NOMO-1 (cell line): ENCODE measurements at regions not wholly inside any gene's neighbourhood (a gene's known extent, or its start where the extent isn't known, plus 50 kb on each side); places are given as distances from the start of the nearest gene placed in this dataset.

Source experiments
- DNase-seq, 2 experiments: peaks; one replicate each; lab custom pipeline; 2025; ENCODE audit not compliant: unreplicated experiment in 2 of 2; lab: John Stamatoyannopoulos, UW

DNA sequence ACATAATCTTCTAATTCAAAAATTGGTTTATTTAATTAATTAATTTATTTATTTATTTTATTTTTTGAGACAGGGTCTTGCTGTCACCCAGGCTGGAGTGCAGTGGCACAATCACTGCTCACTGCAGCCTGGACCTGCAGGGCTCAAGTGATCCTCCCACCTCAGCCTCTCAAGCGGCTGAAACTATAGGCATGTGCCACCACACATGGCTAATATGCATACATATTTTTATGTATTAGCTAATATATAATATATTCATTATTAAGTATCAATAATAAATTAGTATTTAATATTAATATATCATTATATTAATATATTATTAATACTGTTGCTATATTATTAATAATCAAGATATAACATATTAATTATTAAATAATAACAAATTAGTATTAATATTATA lies 406.7 kb downstream of the GPATCH2 start:
- no peak for DNase-seq

DNA sequence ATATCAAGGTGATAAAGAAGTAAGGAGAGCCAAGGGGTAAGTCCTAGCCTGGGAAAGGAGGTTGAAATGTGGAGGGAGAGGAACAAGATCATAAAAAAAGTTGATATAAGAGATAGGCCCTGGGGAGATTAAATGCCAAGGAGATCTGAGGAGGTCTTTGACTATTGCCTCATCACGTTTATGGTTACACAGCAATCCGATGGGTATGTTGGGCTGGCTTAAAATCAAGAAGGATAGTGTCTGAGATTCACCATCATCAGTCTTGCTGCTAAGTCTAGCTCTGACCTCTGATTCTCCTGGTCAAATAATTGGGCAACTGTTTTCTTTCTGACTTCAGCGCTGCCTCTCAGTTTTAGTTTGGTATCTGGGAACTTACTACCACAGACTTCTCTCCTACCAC lies 416.3 kb downstream of the GPATCH2 start:
- DNase-seq = no peak

DNA sequence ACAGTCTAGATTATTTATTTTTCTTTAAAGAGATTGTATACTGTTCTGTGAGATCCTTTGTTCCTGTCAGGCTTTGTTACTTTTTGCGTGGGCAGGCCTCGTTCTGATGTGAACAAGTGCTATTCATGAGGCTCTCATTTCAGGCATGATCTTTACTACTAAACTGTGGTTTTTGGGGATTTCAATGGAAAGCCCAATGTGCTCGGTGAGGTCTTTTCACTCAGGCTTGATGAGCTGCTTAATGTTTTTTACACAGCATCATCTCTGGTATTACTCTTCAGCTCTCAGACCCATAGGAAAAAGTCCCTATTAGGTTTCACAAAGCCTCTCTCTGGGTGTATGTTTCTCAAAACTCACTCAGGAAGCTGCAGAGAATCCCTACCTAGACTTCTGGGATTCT lies 419.4 kb downstream of the GPATCH2 start:
- no peak for DNase-seq

DNA sequence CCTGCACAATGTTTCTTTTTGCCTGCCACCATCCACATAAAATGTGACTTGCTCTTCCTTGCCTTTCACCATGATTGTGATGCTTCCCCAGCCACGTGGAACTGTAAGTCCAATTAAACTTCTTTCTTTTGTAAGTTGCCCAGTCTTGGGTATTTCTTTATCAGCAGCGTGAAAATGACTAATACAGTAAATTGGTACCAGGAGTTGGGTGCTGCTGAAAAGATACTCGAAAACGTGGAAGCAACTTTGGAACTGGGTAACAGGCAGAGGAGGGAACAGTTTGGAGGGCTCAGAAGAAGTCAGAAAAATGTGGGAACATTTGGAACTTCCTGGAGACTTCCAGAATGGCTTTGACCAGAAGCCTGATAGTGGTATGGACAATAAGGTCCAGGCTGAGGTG lies 425.3 kb downstream of the GPATCH2 start:
- no peak for DNase-seq

DNA sequence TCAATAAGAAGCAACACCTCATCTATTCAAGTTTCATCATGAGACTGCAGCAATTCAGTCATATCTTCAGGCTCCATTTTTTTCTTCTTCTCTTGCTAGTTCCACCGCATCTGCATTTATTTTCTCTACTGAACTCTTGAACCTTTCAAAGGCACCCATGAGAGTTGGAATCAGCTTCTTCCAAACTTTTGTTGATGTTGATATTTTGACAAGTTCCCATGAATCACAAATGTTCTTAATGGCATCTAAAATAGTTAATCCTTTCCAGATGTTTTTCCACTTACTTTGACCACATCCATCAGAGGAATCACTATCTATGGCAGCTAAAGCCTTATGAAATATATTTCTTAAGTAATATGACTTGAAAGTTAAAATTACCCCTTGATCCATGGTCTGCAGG lies 434.3 kb downstream of the GPATCH2 start:
- no peak for DNase-seq

DNA sequence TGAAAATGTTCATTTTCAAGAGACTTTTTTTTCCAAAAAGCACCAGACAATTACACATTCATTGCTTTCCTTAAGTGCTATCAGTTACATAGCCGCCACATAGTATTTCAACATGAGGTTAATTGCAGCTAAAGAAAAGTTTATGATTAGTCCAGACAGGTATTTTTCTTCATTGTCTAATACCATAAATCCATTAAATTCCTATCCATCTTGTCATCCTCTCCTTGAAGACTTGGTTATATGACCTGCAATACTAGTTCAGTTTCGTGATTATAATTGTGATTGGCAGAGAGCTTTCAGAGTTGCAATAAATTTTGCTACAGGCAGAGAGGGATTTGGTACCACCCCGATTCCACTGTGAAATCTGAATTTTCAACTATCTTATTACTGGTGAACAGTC lies 437.7 kb downstream of the GPATCH2 start:
- no peak for DNase-seq

DNA sequence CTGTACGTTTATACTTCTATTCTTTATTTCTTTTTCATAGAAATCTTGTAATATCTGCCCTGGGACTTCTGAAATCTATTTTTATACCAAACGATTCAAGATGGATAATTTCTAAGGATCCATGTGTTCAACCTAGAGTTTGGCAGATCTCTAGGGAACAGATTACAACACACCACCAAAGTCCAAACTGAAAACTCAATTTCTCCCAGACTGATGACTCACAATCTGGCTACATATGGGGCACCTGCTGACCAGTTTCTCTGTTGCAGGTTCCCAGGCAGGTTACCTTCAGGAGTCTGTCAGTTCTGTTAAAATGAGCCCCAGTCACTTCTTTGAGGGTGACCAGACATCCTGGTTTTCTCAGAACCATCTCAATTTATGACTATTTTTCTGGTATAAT lies 439.4 kb downstream of the GPATCH2 start:
- no peak for DNase-seq

DNA sequence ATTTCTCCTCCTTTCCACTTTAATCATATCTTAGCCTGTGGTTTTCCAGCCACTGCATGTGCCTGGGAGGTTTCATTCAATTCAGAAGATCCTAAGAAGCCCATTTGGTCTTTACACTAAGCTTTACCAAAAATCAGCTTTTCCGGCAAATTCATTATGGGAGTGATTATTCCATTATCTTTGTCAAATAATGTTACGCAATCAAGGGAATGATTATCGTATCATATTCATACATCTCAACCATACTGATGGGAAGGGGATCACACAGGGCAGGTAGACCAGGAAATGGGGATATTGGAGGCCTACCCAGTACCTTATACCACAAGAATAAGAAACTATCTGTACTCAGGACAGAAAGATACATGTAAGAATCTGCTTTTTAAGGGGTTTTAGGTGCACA lies 440.5 kb downstream of the GPATCH2 start:
- no peak for DNase-seq

DNA sequence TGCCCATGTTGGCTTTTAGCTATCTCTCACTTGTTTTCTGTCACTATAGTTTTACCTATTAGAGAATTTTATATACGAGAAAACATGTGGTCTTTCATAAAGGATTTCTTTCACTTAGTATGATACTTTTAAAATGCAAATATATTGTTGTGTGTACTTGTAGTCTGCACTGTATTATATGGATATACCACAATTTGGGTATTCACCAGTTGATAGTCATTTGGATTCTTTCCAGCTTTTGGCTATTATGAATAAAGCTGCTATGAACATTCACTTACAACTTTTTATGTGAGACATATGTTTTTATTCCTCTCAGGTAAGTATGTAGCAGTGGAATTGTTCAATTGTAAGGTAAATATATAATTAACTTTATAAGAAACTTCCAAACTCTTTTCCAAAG lies 441.5 kb downstream of the GPATCH2 start:
- DNase-seq = no peak

DNA sequence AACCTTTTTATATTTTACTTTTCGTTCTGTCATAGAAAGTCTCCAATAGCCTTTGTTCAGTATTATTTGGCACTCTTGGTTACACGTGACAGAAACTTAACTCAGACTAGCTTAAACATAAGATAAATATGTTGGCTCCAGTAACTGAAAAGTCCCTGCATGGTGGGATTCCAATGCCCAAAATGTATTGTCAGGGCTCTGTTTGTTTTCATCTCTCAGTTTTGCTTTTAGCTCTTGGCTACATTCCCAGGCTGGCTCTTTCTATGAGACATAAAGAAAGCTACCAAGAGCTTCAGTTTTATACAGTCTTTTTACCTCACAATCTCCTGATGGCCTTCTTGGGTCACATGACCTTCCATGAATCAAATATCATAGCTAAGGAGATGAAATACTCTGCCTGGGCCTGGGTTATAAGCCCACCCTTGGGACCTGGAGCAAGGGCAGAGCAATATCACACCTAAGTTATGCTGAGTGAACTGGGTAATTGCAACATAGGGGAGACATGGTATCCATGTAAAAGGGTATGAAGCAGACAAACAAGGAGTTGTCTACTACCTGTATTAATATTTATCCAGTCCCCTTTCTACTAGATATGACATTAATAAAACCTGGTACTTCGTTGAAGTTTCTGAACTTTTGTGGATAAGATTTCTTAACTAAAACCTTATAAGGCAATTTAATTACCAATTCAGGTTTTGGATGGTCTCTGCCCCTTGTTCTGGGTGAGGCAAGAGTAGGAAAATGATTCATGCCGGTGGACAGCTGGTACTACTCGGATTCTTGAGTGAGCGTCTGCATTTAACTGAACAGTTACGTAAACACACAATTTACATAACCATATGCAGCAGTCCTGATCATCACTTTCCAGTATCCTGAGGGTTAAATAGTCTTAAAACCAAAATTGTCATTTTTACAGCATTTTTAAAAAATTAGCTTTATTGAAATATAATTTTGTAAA lies 442.3 kb downstream of the GPATCH2 start:
- DNase-seq = no peak

DNA sequence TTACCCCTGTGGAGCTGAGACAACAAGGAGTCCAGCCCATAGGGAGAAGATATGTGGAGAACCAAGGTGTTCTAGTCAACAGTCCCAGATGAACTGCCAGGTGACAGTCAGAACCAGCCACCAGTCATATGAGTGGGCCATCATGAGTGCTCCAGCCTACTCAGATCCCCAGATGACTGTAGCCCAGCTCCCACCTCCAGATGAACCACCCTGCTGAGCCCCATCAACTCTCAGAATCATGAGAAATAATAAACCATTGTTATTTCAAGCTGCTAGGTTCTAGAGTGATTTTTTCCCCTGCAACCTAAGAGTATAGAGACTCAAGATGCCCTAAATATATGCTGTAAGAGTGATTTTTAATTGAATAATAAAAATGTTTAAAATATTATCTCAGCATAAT lies 444.2 kb downstream of the GPATCH2 start:
- DNase-seq = no peak

DNA sequence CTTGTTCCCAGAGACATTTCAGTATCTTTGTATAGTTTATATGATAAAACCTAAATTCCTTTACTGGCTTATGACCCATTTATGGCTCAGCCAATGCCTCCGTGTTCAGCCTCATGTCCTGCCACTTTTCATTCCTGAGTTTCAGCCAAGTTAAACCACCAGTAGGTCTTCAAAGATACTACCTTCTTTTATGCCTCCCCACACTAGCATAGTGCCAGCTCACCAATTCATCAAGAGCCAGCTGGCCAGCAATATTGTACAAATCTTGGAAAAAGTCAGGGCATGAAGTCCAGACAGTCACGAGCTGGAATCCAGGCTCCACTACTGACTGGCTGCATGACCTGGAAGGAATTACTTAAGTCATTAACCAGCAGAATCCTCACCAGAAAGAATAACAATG lies 446.0 kb downstream of the GPATCH2 start:
- DNase-seq = no peak

DNA sequence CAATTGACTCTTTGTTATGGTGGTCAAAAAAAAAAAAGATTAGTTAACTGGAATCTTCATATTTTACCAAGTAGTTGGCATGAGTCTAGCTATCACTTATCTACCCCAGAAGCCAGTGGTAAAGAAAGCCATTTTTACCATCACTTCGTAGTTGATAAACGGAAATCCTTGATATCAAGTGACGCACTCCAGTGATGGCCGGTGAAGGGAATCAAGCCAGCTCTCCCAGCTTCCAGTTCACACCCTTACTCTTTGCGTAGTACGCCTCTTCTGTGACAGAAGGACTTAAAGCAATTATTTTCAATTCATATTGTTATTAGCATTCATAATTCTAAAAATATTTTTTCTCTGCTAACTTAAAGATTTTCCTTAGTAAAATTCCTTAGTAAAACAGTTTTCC lies 447.9 kb downstream of the GPATCH2 start:
- DNase-seq = no peak

DNA sequence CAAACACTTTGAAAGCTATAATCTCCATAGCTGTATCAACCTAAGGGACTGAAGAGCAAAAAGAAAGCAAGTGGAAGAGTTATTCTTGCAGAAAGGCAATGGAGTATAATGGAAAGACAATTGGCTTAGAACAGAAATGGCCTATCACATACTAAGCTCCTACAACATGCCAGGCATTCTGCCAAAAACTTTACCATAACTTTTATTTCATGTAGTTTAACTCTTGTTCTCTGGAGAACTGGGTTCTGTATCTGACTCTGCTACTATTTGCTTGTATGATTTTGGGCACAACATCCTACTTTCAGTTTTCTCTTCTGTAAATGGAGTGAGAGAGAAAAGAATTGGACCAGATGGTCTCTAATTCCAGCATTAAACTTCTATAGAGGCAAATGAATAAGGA lies 449.1 kb downstream of the GPATCH2 start:
- DNase-seq = no peak

DNA sequence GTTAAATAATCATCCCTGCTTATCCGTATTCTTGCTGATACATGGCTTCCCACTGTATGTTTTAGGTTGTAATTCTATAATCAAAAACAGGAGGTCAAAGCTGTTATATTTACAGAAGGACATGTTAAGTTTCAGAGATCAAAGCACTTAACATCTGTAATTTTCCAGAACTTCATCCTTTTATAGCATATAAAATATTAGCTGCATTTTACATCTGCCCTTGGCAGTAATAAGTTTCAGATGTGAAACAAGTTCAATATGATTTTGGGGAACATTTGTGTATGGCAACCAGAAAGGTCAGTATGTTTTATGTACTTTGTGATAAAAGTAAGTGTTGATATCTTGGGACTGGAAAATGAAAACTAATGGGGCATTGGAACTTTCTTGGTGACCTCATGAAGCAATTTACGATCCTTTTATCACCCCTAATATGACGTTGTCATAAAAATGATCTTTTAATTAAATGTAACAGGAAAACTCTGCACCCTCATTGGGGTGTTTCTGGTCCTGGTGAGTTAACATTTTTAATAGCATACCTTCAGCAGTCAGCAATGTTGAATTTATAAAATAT lies 449.6 kb downstream of the GPATCH2 start:
- no peak for DNase-seq

DNA sequence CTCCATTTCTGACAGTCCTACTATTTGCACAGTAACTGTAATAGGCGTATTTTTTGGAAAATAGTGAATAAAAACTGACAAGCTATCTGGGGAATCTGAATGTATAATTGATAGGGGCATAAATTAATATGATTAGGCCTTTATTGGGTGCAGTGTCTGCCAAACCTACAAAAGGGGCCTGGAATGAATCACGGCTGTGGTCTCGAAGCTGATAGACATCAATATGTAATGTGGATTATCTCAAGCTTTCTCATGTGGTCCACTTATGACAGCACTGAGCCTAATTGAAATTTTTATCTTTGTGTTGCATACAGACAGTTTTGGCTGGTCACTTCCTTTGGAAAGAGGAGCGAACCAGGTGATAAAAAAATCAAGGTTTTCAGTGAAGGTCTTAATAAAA lies 450.4 kb downstream of the GPATCH2 start:
- DNase-seq = no peak

DNA sequence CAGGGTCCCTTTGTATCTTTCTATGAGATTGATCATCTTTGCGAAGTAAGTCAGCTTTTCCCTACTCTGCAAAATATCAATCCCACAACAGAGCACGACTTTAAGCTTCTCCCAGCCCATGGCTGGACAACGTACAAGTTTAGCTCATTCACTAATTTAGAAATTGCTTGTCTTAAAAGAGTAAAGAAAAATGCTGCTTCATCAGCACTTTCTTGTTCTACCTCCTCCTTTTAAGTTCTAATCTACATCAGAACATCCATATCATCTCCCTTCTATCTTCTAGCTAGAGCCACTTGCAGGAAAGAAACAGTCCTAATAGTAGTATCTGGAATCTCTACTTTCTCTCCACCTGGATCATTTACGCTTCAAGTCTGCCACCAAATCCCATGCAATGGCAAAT lies 441.2 kb upstream of the ESRRG start:
- DNase-seq = no peak

DNA sequence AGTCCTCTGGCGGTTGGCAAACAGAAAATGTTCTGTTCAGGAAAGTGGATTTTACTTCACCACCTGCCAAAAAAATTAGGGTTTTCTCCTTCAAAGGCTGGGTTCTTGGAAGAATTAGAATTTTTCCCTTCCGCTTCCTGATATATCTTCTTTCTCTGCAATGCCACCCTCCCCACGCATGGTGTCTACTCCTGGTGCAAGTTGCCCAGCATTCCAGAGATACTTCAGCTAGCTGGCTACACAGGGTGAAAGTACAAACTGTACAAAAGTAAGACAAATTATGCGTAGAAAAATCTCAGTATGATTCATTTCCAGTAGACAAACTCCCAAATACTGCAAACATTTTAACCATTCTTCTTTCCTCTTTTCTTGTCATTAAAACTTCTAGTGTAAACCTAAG lies 430.1 kb upstream of the ESRRG start:
- DNase-seq = no peak

DNA sequence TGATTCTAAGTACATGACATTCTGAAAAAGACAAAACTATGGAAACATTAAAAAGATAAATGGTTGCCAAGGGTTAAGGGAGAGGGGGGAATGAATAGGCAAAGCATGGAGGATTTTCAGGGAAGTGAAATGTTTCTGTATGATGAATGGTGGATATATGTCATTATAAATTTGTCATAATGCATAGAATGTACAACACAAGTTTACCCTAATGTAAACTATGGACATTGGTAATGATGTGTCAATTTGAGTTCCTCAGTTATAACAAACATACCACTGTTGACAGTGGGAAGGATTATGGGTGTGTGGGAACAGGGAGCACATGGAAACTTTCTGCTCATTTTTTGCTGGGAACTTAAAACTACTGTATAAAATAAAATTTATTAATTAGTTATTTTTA lies 427.1 kb upstream of the ESRRG start:
- DNase-seq = no peak

DNA sequence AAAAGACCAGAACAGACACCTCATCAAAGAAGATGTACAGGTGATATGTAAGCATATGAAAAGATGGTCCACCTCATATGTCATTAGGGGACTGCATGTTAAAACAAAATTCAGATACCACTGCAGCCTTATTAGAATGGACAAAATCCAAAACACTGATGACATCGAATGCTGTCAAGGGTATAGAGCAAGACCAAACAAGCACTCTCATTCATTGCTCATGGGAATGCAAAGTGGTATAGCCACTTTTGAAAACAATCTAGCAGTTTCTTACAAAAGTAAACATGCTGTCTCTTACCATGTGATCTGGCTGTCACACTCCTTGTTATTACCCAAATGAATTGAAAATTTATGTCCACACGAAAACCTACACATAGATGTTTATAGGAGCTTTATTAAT lies 426.6 kb upstream of the ESRRG start:
- no peak for DNase-seq

DNA sequence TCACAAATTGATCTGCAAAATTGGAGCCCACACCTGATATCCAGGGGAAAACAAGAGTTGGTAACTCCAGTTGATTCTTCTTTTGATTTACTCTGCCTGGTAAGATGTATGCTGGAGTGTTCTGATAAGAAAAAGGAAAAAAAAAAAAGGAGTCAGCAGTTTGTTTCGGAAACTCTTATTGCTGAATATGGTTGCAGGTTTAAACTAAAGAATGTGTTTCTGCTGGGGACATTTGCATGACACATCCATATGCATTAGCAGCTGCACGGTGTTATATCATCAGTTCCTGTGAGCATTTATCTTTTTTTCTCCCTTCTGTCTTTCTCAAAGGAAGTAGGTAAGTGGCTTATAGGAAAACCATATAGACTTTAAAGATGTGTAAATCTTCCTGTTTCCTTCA lies 418.5 kb upstream of the ESRRG start:
- no peak for DNase-seq

DNA sequence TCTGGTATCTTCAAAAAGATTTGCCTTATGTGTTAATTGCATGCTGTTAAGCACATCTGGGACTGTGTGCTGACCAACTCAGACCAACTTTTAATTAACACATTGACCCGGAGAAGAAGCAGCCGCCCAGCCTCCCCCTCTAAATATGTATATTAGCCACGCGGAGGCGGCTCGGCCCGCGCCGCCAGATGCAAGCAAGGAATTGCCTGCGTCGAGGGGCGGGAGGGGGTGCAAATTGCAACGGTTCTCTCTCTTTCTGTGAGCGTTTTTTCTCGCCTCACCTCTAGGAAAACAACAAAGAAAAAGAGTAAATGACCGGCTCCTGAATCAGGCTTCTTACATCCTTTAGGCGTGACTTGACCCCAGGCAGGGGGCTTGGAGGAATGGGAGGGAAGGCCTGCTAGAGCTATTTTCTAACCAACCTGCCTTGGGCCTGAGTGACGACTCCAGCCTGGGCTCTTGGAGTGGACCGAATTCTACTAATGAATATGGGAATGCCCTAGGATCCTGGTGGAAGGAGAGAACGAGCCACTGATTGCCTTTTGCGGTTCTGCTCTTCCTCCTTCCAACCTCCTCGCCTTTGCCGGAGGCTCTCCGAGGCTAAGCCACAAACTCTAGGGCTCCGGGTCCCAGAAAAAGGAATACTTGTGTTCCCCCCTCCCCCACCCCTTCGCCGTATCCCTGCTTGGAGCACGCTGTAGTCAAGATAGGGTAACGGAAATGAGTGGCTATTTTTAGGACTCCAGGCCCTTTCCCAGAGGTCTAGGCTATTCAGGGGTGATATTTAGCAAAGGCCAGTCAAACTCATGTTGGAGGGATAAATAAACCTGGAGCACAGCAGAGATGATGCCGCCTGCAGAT lies 417.0 kb upstream of the ESRRG start:
- no peak for DNase-seq
